NOMO-1 treated with dmso at 0.1 percent for 144 hours (cell line): ENCODE measurements at regions not wholly inside any gene's neighbourhood (a gene's known extent, or its start where the extent isn't known, plus 50 kb on each side); places are given as distances from the start of the nearest gene placed in this dataset.

Experiments
- DNase-seq: peaks from one replicate; lab custom pipeline; 2025; ENCODE audit not compliant: unreplicated experiment; lab: John Stamatoyannopoulos, UW

- no peak for DNase-seq
Measured at GRCh38 chr2:59538398-59538911, 1015.0 kb downstream of the BCL11A start.

GRCh38 chr2:59532808-59533207 is 1020.6 kb downstream of the BCL11A start:
- DNase-seq = no peak

GRCh38 chr2:59530258-59530657 is 1023.2 kb downstream of the BCL11A start:
- DNase-seq = no peak

- DNase-seq = no peak
Measured at GRCh38 chr2:59529726-59530125, 1023.7 kb downstream of the BCL11A start.

GRCh38 chr2:59528525-59528924 is 1024.9 kb downstream of the BCL11A start:
- no peak for DNase-seq

- DNase-seq = no peak
Measured at GRCh38 chr2:59502981-59503380, 1050.5 kb downstream of the BCL11A start.

GRCh38 chr2:59490994-59491393 is 1062.5 kb downstream of the BCL11A start:
- DNase-seq = no peak

GRCh38 chr2:59490192-59490591 is 1063.3 kb downstream of the BCL11A start:
- DNase-seq = no peak

- DNase-seq = no peak
Measured at GRCh38 chr2:59484673-59485072, 1068.8 kb downstream of the BCL11A start.

- DNase-seq = no peak
Measured at GRCh38 chr2:59463426-59463825, 1090.0 kb downstream of the BCL11A start.

GRCh38 chr2:59462422-59463197 is 1090.8 kb downstream of the BCL11A start:
- DNase-seq = no peak

- DNase-seq = no peak
Measured at GRCh38 chr2:59461127-59461526, 1092.3 kb downstream of the BCL11A start.

GRCh38 chr2:59458800-59459199 is 1094.7 kb downstream of the BCL11A start:
- no peak for DNase-seq

- no peak for DNase-seq
Measured at GRCh38 chr2:59456285-59456684, 1097.2 kb downstream of the BCL11A start.

- DNase-seq = no peak
Measured at GRCh38 chr2:59449274-59449673, 1104.2 kb downstream of the BCL11A start.

- no peak for DNase-seq
Measured at GRCh38 chr2:59440491-59440890, 1113.0 kb downstream of the BCL11A start.

- DNase-seq = no peak
Measured at GRCh38 chr2:59435635-59436034, 1117.8 kb downstream of the BCL11A start.

GRCh38 chr2:59428940-59429339 is 1124.5 kb downstream of the BCL11A start:
- no peak for DNase-seq

- DNase-seq = no peak
Measured at GRCh38 chr2:59427980-59428379, 1125.5 kb downstream of the BCL11A start.

- no peak for DNase-seq
Measured at GRCh38 chr2:59425247-59425646, 1128.2 kb downstream of the BCL11A start.

GRCh38 chr2:59413751-59414570 is 1139.5 kb downstream of the BCL11A start:
- DNase-seq = no peak

- no peak for DNase-seq
Measured at GRCh38 chr2:59399126-59399525, 1154.3 kb downstream of the BCL11A start.
